ENCODE measurements at regions not wholly inside any gene's neighbourhood (a gene's known extent, or its start where the extent isn't known, plus 50 kb on each side); places are given as distances from the start of the nearest gene placed in this dataset.

DNA sequence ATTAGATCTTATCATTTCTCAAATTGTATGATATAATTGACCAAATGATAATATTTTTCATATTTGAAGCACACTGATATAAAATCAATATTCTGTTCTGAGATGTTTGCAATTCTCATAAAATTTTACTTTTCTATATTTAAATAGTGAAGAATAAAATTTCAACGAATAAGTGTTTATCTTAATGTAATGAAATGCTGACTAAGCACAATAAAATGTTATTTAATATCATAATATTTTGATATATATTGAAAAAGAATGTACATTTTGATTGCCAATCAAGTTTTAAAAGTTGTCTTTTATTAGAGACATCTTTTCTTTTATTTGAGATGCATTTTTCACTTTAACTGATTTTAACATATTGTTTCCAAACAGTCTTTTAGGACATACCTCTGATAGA, 416.1 kb downstream of the TAF11L14 start:
- 78 to 83% methylated on average over 1 of the region's 1 CpG for WGBS, 2 donors
- H3K4me1 ChIP-seq: no peaks in the 10 kb centered on the region
- no peak for DNase-seq
- H3K27me3 ChIP-seq: no peaks in the 10 kb centered on the region
- H3K27ac ChIP-seq: no peak overlapping the region
- no peaks in the 10 kb centered on the region for H3K36me3 ChIP-seq
- H3K9me3 ChIP-seq: no peaks in the 10 kb centered on the region
- ATAC-seq (ENCODE audit: low FRiP score in 2 of 2): no peak
- H3K4me3 ChIP-seq: no peak overlapping the region
- no peak for TF ChIP-seq POLR2A (IDR thresholded peaks at IDR 0.05)
- TF ChIP-seq, protein P1, sequence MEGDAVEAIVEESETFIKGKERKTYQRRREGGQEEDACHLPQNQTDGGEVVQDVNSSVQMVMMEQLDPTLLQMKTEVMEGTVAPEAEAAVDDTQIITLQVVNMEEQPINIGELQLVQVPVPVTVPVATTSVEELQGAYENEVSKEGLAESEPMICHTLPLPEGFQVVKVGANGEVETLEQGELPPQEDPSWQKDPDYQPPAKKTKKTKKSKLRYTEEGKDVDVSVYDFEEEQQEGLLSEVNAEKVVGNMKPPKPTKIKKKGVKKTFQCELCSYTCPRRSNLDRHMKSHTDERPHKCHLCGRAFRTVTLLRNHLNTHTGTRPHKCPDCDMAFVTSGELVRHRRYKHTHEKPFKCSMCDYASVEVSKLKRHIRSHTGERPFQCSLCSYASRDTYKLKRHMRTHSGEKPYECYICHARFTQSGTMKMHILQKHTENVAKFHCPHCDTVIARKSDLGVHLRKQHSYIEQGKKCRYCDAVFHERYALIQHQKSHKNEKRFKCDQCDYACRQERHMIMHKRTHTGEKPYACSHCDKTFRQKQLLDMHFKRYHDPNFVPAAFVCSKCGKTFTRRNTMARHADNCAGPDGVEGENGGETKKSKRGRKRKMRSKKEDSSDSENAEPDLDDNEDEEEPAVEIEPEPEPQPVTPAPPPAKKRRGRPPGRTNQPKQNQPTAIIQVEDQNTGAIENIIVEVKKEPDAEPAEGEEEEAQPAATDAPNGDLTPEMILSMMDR (IDR thresholded peaks at IDR 0.05): no peak

DNA sequence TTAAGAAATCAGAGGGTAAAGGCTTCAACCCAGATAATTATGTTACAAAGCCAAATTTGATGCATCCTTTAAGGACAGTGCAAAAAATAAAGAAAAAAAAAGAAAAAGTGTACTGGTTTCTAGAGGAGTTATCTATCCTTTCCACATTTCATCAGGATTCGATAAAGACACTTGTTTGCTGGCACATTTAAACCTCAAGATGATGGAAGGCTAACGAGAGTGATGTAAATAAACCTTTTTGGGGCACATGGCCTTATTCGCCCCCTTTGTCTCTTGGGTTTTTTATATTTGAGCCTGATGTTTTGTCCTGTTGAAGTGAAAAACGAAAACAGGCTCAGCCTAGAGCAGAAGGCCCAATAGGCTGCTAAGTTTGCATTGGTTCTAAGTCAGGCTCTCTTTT, 416.5 kb downstream of the TAF11L14 start:
- TF ChIP-seq EP300 (IDR thresholded peaks at IDR 0.05) (no peak), POLR2AphosphoS5 (IDR thresholded peaks at IDR 0.05) (no peak), POLR2A (IDR thresholded peaks at IDR 0.05) (no peak)
- TF ChIP-seq, protein P1 (IDR thresholded peaks at IDR 0.05): no peak
- Histone ChIP-seq H3K36me3 (no peaks in the 10 kb centered on the region), H3K4me1 (no peaks in the 10 kb centered on the region), H3K9me3 (no peaks in the 10 kb centered on the region), H3K27ac (no peak overlapping the region), H3K27me3 (no peaks in the 10 kb centered on the region), H3K4me3 (no peak overlapping the region)
- WGBS, 2 donors: 65 to 81% methylated on average over 4 of the region's 4 CpGs
- no peak for ATAC-seq (ENCODE audit: low FRiP score in 2 of 2)
- no peak for DNase-seq

DNA sequence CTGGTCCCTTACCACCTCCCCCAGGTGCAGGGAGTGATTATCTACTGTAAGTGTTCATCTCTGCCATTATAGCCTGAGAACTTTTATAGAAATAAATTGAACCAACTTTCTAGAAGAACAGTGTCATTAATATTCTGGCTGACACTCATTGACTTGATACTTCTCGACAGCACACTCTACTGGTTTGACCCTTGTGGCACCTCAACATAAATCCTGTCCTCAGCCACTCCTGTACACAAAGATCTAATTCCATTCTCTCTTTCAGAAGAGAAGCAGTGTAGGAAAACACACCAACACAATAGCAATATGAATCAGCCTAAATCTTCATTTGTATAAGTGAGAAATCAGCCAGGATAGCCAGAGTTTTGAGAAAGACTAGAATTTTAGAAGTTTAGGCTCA, 417.7 kb downstream of the TAF11L14 start:
- WGBS, 2 donors: 18 to 19% methylated on average over 1 of the region's 1 CpG

DNA sequence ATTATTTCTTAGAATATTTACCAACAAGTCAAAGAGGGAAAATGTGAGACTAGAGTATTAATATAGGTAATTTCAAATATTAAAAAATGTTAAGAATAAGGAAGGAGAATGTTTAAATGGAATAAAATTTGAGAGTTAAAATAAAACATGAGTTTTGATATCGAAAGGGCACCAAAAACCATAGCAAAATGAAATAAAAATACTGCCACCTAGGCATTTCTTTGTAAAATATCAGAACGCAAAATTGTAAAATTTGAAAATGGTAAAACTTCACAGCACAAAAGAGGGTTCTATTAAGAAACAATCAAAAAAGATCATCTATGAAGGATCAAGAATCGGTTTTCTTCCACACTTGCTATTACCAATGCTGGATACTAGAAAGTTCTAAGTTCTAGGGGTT, 418.3 kb downstream of the TAF11L14 start:
- Histone ChIP-seq H3K9me3 (no peaks in the 10 kb centered on the region), H3K27me3 (no peaks in the 10 kb centered on the region), H3K36me3 (no peaks in the 10 kb centered on the region), H3K4me1 (no peaks in the 10 kb centered on the region), H3K4me3 (no peak overlapping the region), H3K27ac (no peak overlapping the region)
- TF ChIP-seq, protein P1 (IDR thresholded peaks at IDR 0.05): no peak
- no peak for DNase-seq
- no peak for ATAC-seq (ENCODE audit: low FRiP score in 2 of 2)
- WGBS, 2 donors: 88% methylated on average over 3 of the region's 3 CpGs

More for the DNA sequence above, 417.7 kb downstream of the TAF11L14 start:
- no peaks in the 10 kb centered on the region for H3K27me3 ChIP-seq
- DNase-seq (no peak), ATAC-seq (ENCODE audit: low FRiP score in 2 of 2) (no peak)
- H3K4me3 ChIP-seq: no peak overlapping the region
- H3K4me1 ChIP-seq: no peaks in the 10 kb centered on the region
- no peaks in the 10 kb centered on the region for H3K9me3 ChIP-seq
- TF ChIP-seq POLR2AphosphoS5 (IDR thresholded peaks at IDR 0.05) (no peak), POLR2A (IDR thresholded peaks at IDR 0.05) (no peak), EP300 (IDR thresholded peaks at IDR 0.05) (no peak)
- TF ChIP-seq, protein P1 (IDR thresholded peaks at IDR 0.05): no peak
- no peaks in the 10 kb centered on the region for H3K36me3 ChIP-seq
- no peak overlapping the region for H3K27ac ChIP-seq

DNA sequence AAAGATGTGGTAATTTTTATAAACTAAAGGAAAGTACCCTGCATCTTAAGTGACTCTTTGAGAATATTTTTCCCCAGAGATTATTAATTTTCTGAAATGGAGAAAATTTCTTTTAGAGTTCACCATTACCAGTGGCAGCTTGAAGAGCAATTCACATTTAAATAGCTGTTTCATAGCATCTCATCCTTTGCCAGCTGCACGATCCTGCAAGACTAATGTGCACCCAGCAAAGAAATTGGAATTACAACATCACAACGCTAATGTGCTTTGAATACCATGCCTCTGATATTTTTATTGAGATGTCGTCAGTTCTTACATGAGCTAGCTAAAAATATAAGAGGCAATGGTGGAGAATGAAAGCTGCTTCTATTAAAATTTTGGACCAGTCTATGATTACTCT, 423.5 kb downstream of the TAF11L14 start:
- H3K4me3 ChIP-seq: no peak overlapping the region
- no peaks in the 10 kb centered on the region for H3K27me3 ChIP-seq
- DNase-seq (no peak), ATAC-seq (ENCODE audit: low FRiP score in 2 of 2) (no peak)
- no peaks in the 10 kb centered on the region for H3K9me3 ChIP-seq
- TF ChIP-seq POLR2AphosphoS5 (IDR thresholded peaks at IDR 0.05) (no peak), EP300 (IDR thresholded peaks at IDR 0.05) (no peak), POLR2A (IDR thresholded peaks at IDR 0.05) (no peak)
- TF ChIP-seq, protein P1 (IDR thresholded peaks at IDR 0.05): no peak
- no peaks in the 10 kb centered on the region for H3K36me3 ChIP-seq
- H3K4me1 ChIP-seq: no peaks in the 10 kb centered on the region
- 80 to 85% methylated on average over 3 of the region's 3 CpGs for WGBS, 2 donors
- H3K27ac ChIP-seq: no peak overlapping the region
